Panc1 (cell line): ENCODE measurements at regions not wholly inside any gene's neighbourhood (a gene's known extent, or its start where the extent isn't known, plus 50 kb on each side); places are given as distances from the start of the nearest gene placed in this dataset.

Source experiments
- POLR2AphosphoS5 ChIP-seq: IDR thresholded peaks from 2 replicates; pipeline ENCODE4 v1.6.1; 2012; ENCODE audit warnings: mild to moderate bottlenecking, low read depth, low read length, moderate library complexity
- REST ChIP-seq, 2 experiments: IDR thresholded peaks; 2 replicates each; pipeline ENCODE4 v1.6.1; 2011 to 2012; ENCODE audit warnings: low read depth in 2 of 2, control low read depth in 1 of 2, low read length in 1 of 2, mild to moderate bottlenecking in 1 of 2, moderate library complexity in 1 of 2; ENCODE audit not compliant: insufficient read depth in 1 of 2
- TCF7L2 ChIP-seq: IDR thresholded peaks from 2 replicates; pipeline ENCODE4 v1.6.1; 2011; ENCODE audit warnings: mild to moderate bottlenecking, low read depth, low read length, inconsistent platforms
- TF ChIP-seq, protein P1 (sequence below): fragments of 450-650 bp; IDR thresholded peaks from 2 replicates; pipeline ENCODE4 v1.5.1; 2017; ENCODE audit warnings: mild to moderate bottlenecking

DNA sequence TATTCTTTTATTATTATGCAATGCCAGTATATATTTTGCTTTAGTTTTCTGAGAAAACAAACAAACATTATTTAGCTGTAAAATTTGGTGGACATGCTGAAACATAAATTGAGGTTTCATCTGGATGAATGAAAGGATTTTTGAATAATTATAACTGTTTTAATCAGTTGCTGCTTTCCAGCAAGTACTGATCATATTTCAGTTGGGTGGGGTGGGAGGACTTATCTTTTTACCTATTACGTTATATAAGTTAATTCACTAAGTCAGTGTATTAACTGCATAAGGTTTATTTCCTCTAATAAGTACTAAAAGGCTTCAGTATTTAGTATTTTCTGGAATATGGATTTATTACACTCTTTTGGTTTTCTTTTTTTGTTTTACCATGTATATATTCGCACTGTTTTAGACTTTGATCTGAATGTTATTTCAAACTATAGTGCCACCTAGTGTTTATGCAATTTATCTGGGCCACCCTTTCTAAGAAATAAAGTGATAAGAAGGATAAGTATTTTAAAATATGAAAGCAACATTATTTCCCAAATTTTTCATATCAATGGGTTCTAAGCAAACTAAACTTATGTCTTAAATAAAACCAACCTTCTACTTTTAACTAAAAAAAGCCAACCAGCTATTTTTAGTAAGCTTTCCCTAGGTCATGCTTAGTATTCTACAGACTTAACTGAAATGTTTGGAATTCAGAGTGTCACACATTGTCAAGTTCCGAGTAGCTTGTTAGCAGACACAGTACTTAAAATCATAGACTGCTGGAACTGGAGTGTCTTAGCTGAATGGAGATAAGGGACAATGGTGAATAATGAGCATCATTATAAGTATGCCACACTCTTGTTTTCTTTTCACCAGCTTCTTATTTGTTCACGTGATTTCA is 105.4 kb upstream of the MCHR2 start:
- TF ChIP-seq, protein P1, sequence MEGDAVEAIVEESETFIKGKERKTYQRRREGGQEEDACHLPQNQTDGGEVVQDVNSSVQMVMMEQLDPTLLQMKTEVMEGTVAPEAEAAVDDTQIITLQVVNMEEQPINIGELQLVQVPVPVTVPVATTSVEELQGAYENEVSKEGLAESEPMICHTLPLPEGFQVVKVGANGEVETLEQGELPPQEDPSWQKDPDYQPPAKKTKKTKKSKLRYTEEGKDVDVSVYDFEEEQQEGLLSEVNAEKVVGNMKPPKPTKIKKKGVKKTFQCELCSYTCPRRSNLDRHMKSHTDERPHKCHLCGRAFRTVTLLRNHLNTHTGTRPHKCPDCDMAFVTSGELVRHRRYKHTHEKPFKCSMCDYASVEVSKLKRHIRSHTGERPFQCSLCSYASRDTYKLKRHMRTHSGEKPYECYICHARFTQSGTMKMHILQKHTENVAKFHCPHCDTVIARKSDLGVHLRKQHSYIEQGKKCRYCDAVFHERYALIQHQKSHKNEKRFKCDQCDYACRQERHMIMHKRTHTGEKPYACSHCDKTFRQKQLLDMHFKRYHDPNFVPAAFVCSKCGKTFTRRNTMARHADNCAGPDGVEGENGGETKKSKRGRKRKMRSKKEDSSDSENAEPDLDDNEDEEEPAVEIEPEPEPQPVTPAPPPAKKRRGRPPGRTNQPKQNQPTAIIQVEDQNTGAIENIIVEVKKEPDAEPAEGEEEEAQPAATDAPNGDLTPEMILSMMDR: peak; percentile 43; the same call in 1 of the 2 replicates
- TF ChIP-seq TCF7L2 (0 out of 2 replicates have a peak, but pooled peaks have one; percentile 19), REST (IDR thresholded peaks at IDR 0.05; ENCODE audit: insufficient read depth in 1 of 2, low read depth in 2 of 2, low read length in 1 of 2) (no peak), POLR2AphosphoS5 (no peak)
